K562 (cell line): ENCODE measurements at regions not wholly inside any gene's neighbourhood (a gene's known extent, or its start where the extent isn't known, plus 50 kb on each side); places are given as distances from the start of the nearest gene placed in this dataset.

ENCODE experiments used
- ATAC-seq: fragments of 200-7000 bp; cut with Tn5 transposase; 3 replicates; pipeline ENCODE4 v1.9.1; 2020; ENCODE audit warnings: moderate library complexity
- BruUV-seq: library from RNA; stranded (reverse); fragments of 400-500 nt; replicated peaks from 2 replicates; lab custom pipeline; 2021; lab: Mats Ljungman, UMichigan
- CTCF ChIA-PET: fragments of 300-600 bp; formaldehyde crosslinking; extraction: SDS; loops from one replicate; lab custom pipeline; 2021; ENCODE audit warnings: low intra/inter-chr PET ratio; lab: Yijun Ruan, JAX
- POLR2A ChIA-PET: fragments of 300-600, 350-650 bp; sonication (Branson Sonifier 250); formaldehyde crosslinking; extraction: SDS; loops from one replicate; lab custom pipeline; 2021; ENCODE audit warnings: antibody characterized with exemption, inconsistent platforms; lab: Yijun Ruan, JAX
- DNase-seq, 4 experiments: peaks; one replicate each; pipeline versions ENCODE4 v3.0.0 to v3.0.0-alpha.2; 2011 to 2018; ENCODE audit warnings: low spot score in 3 of 4, mixed read lengths in 3 of 4; ENCODE audit errors: extremely low read depth in 1 of 4
- FAIRE-seq: peaks from 2 replicates; lab custom pipeline; 2011; peaks lifted over from hg19 to GRCh38; lab: Jason Lieb, UNC
- H2AFZ ChIP-seq: 2 replicates; pipeline ENCODE4 v1.6.0; 2011; ENCODE audit warnings: low read depth, low read length, control low read depth, inconsistent platforms
- H3K27ac ChIP-seq: fragments of 200-600 bp; 3 replicates; pipeline ENCODE4 v1.8.0; 2011; ENCODE audit warnings: low read depth, mild to moderate bottlenecking, control low read depth, inconsistent platforms, low read length, moderate library complexity, mixed read lengths; ENCODE audit errors: extremely low read depth
- H3K27me3 ChIP-seq, 2 experiments: fragments of 300-600 bp in 1 of 2; 2 replicates in 1 of 2; 3 replicates in 1 of 2; pipeline versions ENCODE4 v1.6.0 to v1.8.0; 2011; ENCODE audit warnings: inconsistent platforms in 2 of 2, low read length in 2 of 2, mild to moderate bottlenecking in 1 of 2, mixed read lengths in 1 of 2, moderate library complexity in 1 of 2; ENCODE audit not compliant: control insufficient read depth in 2 of 2, insufficient read depth in 2 of 2
- H3K36me3 ChIP-seq: fragments of 300-600 bp; 3 replicates; pipeline ENCODE4 v1.8.0; 2011; ENCODE audit warnings: mild to moderate bottlenecking, low read length, inconsistent platforms; ENCODE audit not compliant: control insufficient read depth, insufficient read depth
- H3K4me1 ChIP-seq, 2 experiments: fragments of 200-600 bp in 1 of 2; replicated peaks in 1 of 2; 2 replicates in 1 of 2; 3 replicates in 1 of 2; pipeline versions ENCODE4 v1.5.1 to v1.8.0; 2011; ENCODE audit warnings: inconsistent platforms in 2 of 2, low read length in 2 of 2, mild to moderate bottlenecking in 1 of 2, mixed read lengths in 1 of 2, moderate library complexity in 1 of 2; ENCODE audit not compliant: control insufficient read depth in 2 of 2, insufficient read depth in 2 of 2
- H3K4me2 ChIP-seq: 2 replicates; pipeline ENCODE4 v1.6.1; 2011; ENCODE audit warnings: low read length, control low read depth, inconsistent platforms, mixed read lengths; ENCODE audit not compliant: insufficient read depth
- H3K4me3 ChIP-seq: fragments of 200-600 bp; sonication (generic), shearing (Covaris generic); 2 replicates; pipeline ENCODE4 v1.5.1; 2016; ENCODE audit warnings: control low read depth, inconsistent platforms
- H3K79me2 ChIP-seq: fragments of 200-600 bp; 3 replicates; pipeline ENCODE4 v1.8.0; 2011; ENCODE audit warnings: low read length, inconsistent platforms; ENCODE audit not compliant: control insufficient read depth, insufficient read depth
- H3K9ac ChIP-seq, 2 experiments: 2 replicates each; pipeline versions ENCODE4 v1.6.0 to v1.6.1; 2011; ENCODE audit warnings: low read depth in 2 of 2, low read length in 2 of 2, control low read depth in 1 of 2, inconsistent platforms in 1 of 2, mild to moderate bottlenecking in 1 of 2, mixed read lengths in 1 of 2; ENCODE audit not compliant: insufficient read depth in 1 of 2
- H3K9me1 ChIP-seq: one replicate; pipeline ENCODE4 v1.6.0; 2011; ENCODE audit warnings: inconsistent platforms, mild to moderate bottlenecking, low read length, moderate library complexity; ENCODE audit not compliant: control insufficient read depth, insufficient read depth
- H3K9me3 ChIP-seq: replicated peaks from 2 replicates; pipeline ENCODE4 v1.5.1; 2011; ENCODE audit warnings: low read depth, low read length, inconsistent platforms; ENCODE audit not compliant: control insufficient read depth, insufficient read depth
- H4K20me1 ChIP-seq: replicated peaks from 2 replicates; pipeline ENCODE4 v1.6.1; 2011; ENCODE audit warnings: low read length, inconsistent platforms, mixed read lengths; ENCODE audit not compliant: control insufficient read depth, insufficient read depth
- CEBPG ChIP-seq, 3 experiments: fragments of 200-800 bp in 1 of 3; sonication (Bioruptor generic) in 1 of 3; sonication (generic) in 1 of 3; formaldehyde crosslinking in 1 of 3; IDR thresholded peaks in 2 of 3; conservative IDR thresholded peaks in 1 of 3; 2 replicates each; pipeline versions ENCODE4 v1.6.1 to v1.8.0; 2016 to 2022; ENCODE audit warnings: missing compliant biosample characterization in 2 of 3, missing genetic modification characterization in 2 of 3, mild to moderate bottlenecking in 1 of 3, missing genetic modification reagents in 1 of 3
- E4F1 ChIP-seq: fragments of 250-450 bp; sonication (Bioruptor Pico); IDR thresholded peaks from 2 replicates; pipeline ENCODE4 v1.5.0; 2021; ENCODE audit warnings: mild to moderate bottlenecking, borderline replicate concordance
- HDGF ChIP-seq: fragments of 450-650 bp; IDR thresholded peaks from 2 replicates; pipeline ENCODE4 v1.6.1; 2016
- MXD1 ChIP-seq: fragments of 250-450 bp; sonication (Bioruptor Pico); IDR thresholded peaks from 2 replicates; pipeline ENCODE4 v1.8.0; 2021; ENCODE audit warnings: borderline replicate concordance, mild to moderate bottlenecking, moderate library complexity; ENCODE audit not compliant: poor library complexity, severe bottlenecking
- NFRKB ChIP-seq: fragments of 450-650 bp; IDR thresholded peaks from 2 replicates; pipeline ENCODE4 v1.6.1; 2016; ENCODE audit warnings: low read depth
- PCBP2 ChIP-seq: fragments of 200-400 bp; formaldehyde crosslinking; IDR thresholded peaks from 2 replicates; pipeline ENCODE4 v1.6.1; 2018; ENCODE audit warnings: low read length, low read depth, mild to moderate bottlenecking, moderate library complexity; ENCODE audit not compliant: poor library complexity, severe bottlenecking
- RNF2 ChIP-seq: sonication (generic); IDR thresholded peaks from 2 replicates; pipeline ENCODE4 v1.6.1; 2016
- SNRNP70 ChIP-seq: fragments of 200-400 bp; formaldehyde crosslinking; optimal IDR thresholded peaks from 2 replicates; pipeline ENCODE3; 2017; ENCODE audit warnings: low read depth, low read length
- ZNF140 ChIP-seq: fragments of 250-450 bp; sonication (Bioruptor Pico); IDR thresholded peaks from 2 replicates; pipeline ENCODE4 v1.8.0; 2021; ENCODE audit warnings: moderate library complexity, mild to moderate bottlenecking, inconsistent platforms
- ZNF354B ChIP-seq: fragments of 250-450 bp; sonication (Bioruptor Pico); IDR thresholded peaks from 2 replicates; pipeline ENCODE4 v1.4.0; 2020
- WGBS: fragments of 100-300 bp; shearing (Covaris generic); methylation state at CpG from one replicate; pipeline ENCODE4 v1.1.6; 2016; ENCODE audit warnings: low coverage, mixed read lengths; ENCODE audit not compliant: insufficient coverage; ENCODE audit errors: missing lambda C conversion rate; 5-methylcytosine and 5-hydroxymethylcytosine counted together
- in situ Hi-C: fragments of 300-500 bp; cut with MboI; formaldehyde crosslinking; loops from 4 replicates; pipeline ENCODE4 v1.15.0; 2018; ENCODE audit warnings: inconsistent platforms, mixed read lengths
- intact Hi-C: fragments of 100-400 bp; cut with micrococcal nuclease; formaldehyde crosslinking; loops from 2 replicates; pipeline ENCODE4 v1.14.2; 2022

DNA sequence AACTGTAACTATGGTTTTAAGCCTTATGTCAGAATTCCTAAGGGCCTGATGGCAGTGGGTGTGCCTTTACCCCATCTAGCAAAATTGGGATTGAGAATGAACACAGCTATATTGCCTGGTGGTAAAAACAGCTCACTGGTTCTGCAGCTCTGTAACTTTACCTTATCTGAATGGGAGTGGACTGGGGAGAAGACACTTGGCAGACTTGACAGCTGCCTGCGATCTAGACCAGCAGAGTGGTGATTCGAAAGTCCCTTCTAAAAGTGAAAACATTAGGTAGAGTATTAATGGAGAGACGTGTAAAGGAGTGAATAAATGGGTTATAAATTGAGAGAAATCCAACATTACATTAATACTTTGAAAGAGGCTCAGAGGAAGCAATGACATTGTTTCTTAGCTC lies 289.1 kb upstream of the EDIL3 start:
- Histone ChIP-seq H4K20me1 (no peaks in the 10 kb centered on the region), H3K4me3 (no peak overlapping the region), H3K4me2 (no peak overlapping the region), H3K9me1 (no peaks in the 10 kb centered on the region), H3K9ac (no peak overlapping the region), H3K36me3 (no peaks in the 10 kb centered on the region), H2AFZ (no peak overlapping the region), H3K4me1 (no peaks in the 10 kb centered on the region), H3K27me3 (no peaks in the 10 kb centered on the region), H3K79me2 (no peaks in the 10 kb centered on the region), H3K9me3 (no peaks in the 10 kb centered on the region), H3K27ac (no peak overlapping the region)
- WGBS: 3% methylated on average over 3 of the region's 3 CpGs
- no peak for DNase-seq
- intact Hi-C loops (no loop called here), in situ Hi-C loops (no loop called here)
- no peak for ATAC-seq
- POLR2A ChIA-PET: no interaction called here
- TF ChIP-seq HDGF (no peak), CEBPG (CRISPR knock-in tag; IDR thresholded peaks at IDR 0.05) (no peak), CEBPG (tag; conservative IDR thresholded peaks at IDR 0.05 in 1 of 2, IDR thresholded peaks at IDR 0.05 in 1 of 2) (no peak), NFRKB (no peak), RNF2 (no peak), ZNF354B (CRISPR knock-in tag) (no peak), E4F1 (CRISPR knock-in tag) (no peak), SNRNP70 (no peak), MXD1 (CRISPR knock-in tag) (no peak), ZNF140 (CRISPR knock-in tag) (no peak), PCBP2 (no peak)
- no peak for FAIRE-seq
- CTCF ChIA-PET: no interaction called here
- BruUV-seq: no TSS peak
